ENCODE measurements at regions not wholly inside any gene's neighbourhood (a gene's known extent, or its start where the extent isn't known, plus 50 kb on each side); places are given as distances from the start of the nearest gene placed in this dataset.
"Not testable (repeated sequence)": the region's sequence is repeated elsewhere in the genome, so short reads cannot be mapped to it uniquely, and the experiment has no call there.

DNA sequence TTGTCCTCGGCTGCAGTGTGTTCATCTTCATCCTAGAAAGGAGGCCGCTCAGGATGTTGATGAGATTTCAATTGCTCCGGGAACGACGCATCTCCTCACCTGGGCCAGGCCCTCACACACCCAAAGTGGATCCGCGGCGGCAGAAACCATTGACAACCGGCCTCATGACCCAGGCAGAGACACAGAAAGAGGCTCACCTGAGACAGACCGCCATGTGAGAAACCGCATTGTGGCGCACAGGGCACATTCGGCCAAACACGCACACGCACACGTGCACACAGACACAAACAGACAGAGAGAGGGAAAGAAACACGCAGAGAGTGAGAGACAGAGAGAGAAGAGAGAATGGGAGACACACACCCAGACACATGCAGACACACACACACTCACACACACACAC, 3879.3 kb downstream of the SRGAP2C start:
- H2AFZ ChIP-seq (ENCODE audit: low read length) = not testable (repeated sequence)

More for the DNA sequence above, 3879.3 kb downstream of the SRGAP2C start:
- peaks cover 48% of the 10 kb centered on the region for H3K9me3 ChIP-seq (ENCODE audit: control insufficient read depth, low read depth, low read length)
- H3K27ac ChIP-seq (ENCODE audit: insufficient read length, low read depth, low read length); H2BK15ac ChIP-seq (ENCODE audit: low read depth, low read length); H3K27ac Mint-ChIP-seq; H4K91ac ChIP-seq (ENCODE audit: insufficient read length, low read depth, low read length); H3K56ac ChIP-seq (ENCODE audit: insufficient read length, low read depth, low read length); H2BK5ac ChIP-seq (ENCODE audit: insufficient read length, low read length); H3K27me3 ChIP-seq (ENCODE audit: insufficient read depth, low read length); H4K20me1 ChIP-seq (ENCODE audit: control insufficient read depth, insufficient read depth, insufficient read length); H4K5ac ChIP-seq (ENCODE audit: insufficient read length, low read depth, low read length); H3T11ph ChIP-seq (ENCODE audit: low read length); H3K27me3 Mint-ChIP-seq (ENCODE audit: low read depth); H3K14ac ChIP-seq (ENCODE audit: insufficient read depth, low read length); H3K4me1 Mint-ChIP-seq; H4K8ac ChIP-seq (replicated peaks; ENCODE audit: insufficient read length, low read depth, low read length); H2BK20ac ChIP-seq (ENCODE audit: low read depth, low read length, poor library complexity, severe bottlenecking); H3K9ac ChIP-seq (ENCODE audit: extremely low read depth, insufficient read length, low read length); H3K4ac ChIP-seq (ENCODE audit: low read depth, low read length); H3K4me1 ChIP-seq (ENCODE audit: insufficient read depth, low read length); H3K79me1 ChIP-seq (ENCODE audit: insufficient read depth, low read depth, low read length, poor library complexity, severe bottlenecking); H3K79me2 ChIP-seq (ENCODE audit: insufficient read depth, low read length); H3K23ac ChIP-seq (ENCODE audit: insufficient read length, low read depth, low read length); H3K4me2 ChIP-seq (ENCODE audit: insufficient read depth, insufficient read length, low read length); H2AK5ac ChIP-seq (ENCODE audit: insufficient read length, low read length); H3K23me2 ChIP-seq (ENCODE audit: insufficient read length, low read depth, low read length, poor library complexity, severe bottlenecking); H3K4me3 Mint-ChIP-seq; H3K18ac ChIP-seq (ENCODE audit: insufficient read length, low read depth, low read length); DNase-seq; H2BK12ac ChIP-seq (ENCODE audit: insufficient read length, low read depth, low read length); H2BK120ac ChIP-seq (ENCODE audit: low read depth, low read length, poor library complexity, severe bottlenecking): not testable (repeated sequence)
- peaks cover 46 to 48% of the 10 kb centered on the region in 2 experiments for H3K9me3 Mint-ChIP-seq
- H3K36me3 Mint-ChIP-seq (ENCODE audit: insufficient read depth in 1 of 3, low read depth in 3 of 3) = peaks cover 21 to 29% (median 23%) of the 10 kb centered on the region in 3 experiments
- WGBS (ENCODE audit: extremely low coverage, insufficient read length, low lambda C conversion rate) = no CpG with 5 or more reads among the region's 17 CpGs

Data from H9 (cell line).